NCI-H1436 treated with DMSO at 0.1 percent for 48 hours (cell line): ENCODE measurements at regions not wholly inside any gene's neighbourhood (a gene's known extent, or its start where the extent isn't known, plus 50 kb on each side); places are given as distances from the start of the nearest gene placed in this dataset.

ENCODE experiments used
- DNase-seq: peaks from one replicate; lab custom pipeline; 2025; lab: John Stamatoyannopoulos, UW

DNA sequence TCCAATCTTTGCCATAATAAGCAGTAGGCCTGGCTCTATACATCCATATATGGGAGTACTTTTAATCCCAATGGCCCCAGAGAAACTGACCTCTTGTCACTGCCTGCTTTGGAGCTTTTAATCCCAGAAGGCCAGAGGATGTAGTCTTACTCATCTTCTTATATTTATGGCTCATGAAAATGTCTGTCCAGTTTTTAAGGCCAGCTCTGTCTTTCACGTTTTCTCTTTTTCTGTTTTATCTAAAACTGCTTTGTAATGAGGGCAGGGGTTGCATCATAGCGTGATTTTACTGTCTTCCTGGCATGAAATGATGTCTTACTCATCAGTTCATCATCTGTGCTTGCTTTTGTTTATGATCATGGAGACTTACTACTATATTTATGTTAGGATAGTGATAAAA lies 1094.9 kb downstream of the MAT2B start:
- DNase-seq, result no peak

- no peak for DNase-seq
These were observed 1095.6 kb downstream of the MAT2B start for GRCh38 chr5:164600929-164601535.

DNA sequence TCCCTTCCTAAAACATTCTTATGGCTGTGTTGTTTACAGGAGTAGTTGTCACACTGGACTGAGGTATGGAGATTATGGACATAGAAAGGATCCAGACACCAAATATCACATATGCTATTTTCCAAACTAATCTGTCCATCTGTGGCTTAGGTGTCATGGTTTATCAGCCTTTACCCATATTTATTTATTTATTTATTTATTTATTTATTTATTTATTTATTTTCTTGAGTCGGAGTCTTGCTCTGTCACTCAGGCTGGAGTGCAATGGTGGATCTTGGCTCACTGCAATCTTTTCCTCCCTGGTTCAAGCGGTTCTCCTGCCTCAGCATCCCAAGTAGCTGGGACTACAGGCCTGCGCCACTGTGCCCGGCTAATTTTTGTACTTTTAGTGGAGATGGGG lies 1103.1 kb downstream of the MAT2B start:
- no peak for DNase-seq

- DNase-seq, result no peak
These were observed 1105.0 kb downstream of the MAT2B start for GRCh38 chr5:164610374-164610773.

DNA sequence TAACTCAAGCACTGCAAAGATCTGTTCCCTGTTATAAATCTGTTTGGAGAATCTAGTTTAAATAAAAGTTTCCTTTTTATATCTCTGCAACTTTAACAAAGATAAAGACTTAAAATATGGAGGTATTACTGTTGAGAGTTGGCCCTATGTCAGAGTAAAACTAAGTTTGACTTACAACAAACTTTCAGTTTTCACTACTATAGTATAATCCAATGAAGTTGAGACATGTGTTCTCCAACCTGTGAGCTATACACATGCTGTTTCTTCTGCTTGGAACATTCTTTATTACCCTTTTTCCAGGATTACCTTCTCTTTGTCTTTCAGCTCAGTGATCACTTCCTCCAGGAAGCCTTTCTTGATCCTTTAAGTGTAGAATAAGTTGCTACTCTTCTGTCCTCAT lies 1109.3 kb downstream of the MAT2B start:
- no peak for DNase-seq

GRCh38 chr5:164617290-164617689 lies 1111.9 kb downstream of the MAT2B start:
- no peak for DNase-seq

GRCh38 chr5:164627021-164627420 lies 1121.6 kb downstream of the MAT2B start:
- no peak for DNase-seq

DNA sequence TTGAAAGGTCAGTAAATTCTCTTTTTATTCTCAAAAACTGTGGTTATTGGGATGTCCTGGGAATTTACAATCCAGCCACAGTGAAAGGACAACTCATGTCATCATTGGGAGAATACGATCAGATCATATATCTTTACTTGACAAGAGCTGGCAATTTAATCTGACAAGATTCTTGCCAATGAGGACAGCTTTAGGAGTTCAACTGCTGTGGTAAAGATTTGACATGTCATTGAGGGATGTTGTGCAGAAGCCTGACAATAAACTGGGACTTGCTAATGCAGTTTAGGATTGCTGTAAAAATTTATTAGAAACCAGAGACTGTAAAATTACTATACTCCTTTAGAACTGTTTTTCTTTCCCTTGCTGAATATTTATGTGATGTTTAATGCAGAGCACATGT lies 1131.0 kb downstream of the MAT2B start:
- no peak for DNase-seq

DNA sequence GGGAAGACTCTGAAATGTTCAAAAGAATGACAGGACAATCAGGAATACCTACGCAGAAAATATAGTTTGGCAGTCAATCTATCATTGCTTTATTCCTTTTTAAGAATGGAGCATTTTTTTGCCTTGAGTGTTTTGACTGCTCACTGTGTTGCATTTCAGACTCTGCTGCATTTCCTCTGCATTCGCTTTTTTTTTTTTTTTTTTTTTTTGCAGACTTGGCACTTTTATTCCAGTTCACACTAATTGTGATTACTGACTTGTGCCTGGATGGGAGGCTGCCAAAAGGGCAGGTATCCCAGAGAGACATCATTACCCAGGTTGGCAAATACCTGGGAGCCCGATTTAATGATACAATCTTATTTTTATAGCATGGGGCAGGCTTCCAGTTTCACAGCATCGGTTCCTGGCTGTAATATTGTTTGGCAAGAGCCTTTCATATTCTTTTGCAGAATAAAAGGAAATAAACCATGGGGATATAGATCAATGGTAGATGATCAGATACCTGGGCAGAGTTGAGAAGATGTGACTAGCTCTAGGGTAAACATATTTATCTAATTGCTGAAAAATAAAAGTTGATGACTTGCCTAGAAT lies 1132.6 kb downstream of the MAT2B start:
- DNase-seq, result no peak

GRCh38 chr5:164649266-164649665 lies 1143.8 kb downstream of the MAT2B start:
- no peak for DNase-seq

DNA sequence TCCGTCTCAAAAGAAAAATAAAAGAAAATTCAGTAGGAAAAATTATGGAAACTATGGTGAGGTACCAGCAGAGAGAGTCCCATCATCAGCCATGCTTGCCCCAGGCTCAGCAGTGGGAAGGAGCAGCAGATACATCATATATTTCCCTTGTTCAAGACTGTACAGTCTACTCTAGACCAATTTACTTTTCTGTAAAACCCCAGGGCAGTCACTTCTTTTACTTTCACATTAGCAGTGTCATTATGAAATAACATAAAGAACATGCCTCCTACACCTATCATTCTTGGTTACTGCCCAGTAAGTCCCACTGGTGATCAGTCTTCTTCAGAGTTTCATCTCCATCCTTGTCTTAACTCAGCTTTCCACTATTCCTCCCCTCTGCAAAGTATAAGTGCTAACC lies 1145.0 kb downstream of the MAT2B start:
- DNase-seq, result no peak

- DNase-seq, result no peak
These were observed 1146.3 kb downstream of the MAT2B start for GRCh38 chr5:164651546-164652275.

GRCh38 chr5:164652276-164652660 lies 1146.8 kb downstream of the MAT2B start:
- DNase-seq, result no peak

DNA sequence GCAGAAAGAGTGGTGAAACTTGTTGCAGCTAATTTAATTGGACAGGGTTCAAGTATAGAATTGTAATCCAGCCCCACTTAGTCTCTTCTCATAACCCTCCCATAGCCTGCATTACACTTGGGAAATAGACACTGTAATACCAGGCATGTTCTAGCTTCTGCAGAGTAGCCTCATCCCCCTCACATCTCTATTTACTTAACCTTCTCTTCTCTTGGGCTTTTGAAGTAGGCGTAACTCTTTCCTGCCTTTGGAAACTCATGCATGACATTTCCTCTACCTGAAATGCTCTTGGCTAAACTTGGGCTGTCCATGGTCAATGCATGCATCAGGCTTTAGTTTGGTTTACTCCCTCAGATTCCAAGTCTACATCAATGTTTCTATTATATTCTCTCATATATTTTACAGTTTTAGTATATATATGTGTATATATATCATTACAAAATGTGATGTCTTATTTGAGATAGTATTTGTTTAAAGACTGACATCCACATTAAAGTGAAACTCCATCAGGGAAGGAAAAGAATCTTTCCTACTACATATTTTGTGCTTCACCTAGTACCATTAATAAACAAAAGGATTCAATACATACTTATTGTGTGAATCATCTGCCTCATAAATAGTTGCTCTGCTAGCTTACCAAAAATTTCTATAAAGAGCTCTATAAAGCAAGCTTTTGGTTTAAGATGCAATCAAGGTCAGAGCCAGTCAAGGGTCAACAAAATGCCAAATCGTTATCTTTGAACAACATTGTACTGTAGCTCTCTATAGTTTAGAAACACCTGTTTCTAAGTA lies 1158.0 kb downstream of the MAT2B start:
- no peak for DNase-seq

DNA sequence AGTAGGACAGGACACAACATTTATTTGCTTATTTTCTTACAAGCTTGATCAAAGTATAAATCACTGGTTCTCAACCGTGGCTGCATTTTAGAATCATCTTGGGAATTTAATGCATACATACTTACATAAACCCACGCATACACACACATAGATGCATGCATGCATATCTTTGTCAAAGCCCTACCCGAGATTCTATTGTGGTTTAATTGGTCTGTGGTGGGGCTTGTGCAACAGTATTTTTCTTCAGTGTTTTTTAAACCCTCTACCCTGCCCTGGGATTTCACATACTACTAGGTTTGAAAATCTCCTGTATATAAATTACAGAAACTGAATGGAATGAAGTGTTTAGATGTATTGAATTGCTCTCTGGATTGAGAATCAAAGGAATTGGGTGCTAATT lies 1166.2 kb downstream of the MAT2B start:
- no peak for DNase-seq

GRCh38 chr5:164672205-164672604 lies 1166.8 kb downstream of the MAT2B start:
- no peak for DNase-seq

DNA sequence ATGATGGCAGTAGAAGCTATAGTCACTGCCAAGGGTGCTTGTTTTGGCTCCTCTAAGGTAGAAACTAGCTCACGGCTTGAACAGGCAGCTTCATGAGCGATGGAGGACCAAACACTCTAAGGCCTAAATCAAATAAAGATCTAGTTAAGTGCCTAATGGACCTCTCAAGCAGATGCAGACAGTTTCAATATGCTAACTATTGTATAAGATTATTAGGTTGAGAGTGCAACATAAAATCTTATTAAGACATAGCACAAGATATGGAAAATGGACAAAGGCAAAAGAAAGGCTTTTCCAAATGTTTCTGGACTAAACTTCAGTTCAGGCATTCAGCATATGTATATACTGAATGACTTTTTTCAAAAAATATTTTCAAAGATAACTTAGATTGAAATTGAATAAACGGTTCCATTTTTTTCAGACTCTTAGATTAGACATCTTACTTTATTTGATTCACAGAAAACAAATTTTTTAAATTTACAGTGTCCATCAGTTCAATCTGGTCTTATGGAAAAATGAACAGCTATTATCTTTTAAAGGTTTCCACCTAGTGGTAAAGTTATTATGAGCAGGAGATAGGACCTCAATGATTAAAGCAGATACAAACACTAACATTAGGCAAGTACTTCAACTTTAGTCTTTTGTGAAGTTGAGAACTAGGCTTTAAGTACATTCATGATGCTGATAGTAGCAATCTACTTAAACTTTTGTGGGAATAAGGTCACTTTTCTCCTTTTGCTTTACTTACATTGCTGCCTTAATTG lies 1167.7 kb downstream of the MAT2B start:
- no peak for DNase-seq

GRCh38 chr5:164679461-164679860 lies 1174.0 kb downstream of the MAT2B start:
- no peak for DNase-seq

DNA sequence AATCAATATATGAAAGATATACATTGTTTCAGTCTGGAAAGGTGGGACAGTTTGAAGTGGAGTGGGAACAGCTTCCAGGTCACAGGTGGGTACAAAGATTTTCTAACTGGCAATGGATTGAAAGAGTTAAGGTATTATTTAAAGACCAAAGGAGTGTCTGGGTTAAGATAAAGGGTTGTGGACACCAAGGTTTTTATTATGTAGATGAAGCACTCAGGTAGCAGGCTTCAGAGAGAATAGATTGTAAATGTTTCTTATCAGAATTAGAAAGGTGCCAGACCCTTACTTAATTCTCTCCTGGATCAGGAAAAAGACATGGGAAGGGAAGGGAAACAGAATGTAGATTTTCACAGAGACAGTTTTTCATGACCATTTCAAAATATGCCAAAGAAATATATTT lies 1174.8 kb downstream of the MAT2B start:
- DNase-seq, result no peak

DNA sequence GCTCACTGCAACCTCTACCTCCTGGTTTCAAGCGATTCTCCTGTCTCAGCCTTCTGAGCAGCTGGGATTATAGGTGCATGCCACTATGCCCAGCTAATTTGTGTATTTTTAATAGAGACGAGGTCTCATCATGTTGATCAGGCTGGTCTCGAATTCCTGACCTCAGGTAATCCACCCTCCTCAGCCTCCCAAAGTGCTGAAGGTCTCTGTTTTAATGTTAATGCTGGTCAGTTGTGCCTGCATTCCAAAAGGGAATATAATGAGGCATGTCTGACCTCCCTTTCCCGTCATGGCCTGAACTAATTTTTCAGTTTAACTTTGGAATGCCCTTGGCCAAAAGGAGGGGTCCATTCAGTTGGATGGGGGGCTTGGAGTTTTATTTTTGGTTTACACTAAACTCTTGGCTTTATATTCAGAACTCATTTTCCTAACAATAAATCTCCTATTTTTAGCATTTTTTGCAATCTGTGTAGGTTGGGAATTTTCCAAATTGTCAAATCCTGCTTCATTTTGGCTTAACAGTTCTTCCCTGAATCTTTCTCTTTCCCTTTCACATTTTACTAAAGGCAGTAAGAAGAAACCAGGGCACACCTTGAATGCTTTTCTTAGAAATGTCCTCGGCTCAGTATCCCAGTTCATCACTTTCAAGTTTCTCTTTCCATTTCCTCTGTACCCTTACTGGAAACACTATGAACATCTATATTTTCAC lies 1175.5 kb downstream of the MAT2B start:
- no peak for DNase-seq

- DNase-seq, result no peak
These were observed 1182.0 kb downstream of the MAT2B start for GRCh38 chr5:164687391-164687790.
